ENCODE measurements at regions not wholly inside any gene's neighbourhood (a gene's known extent, or its start where the extent isn't known, plus 50 kb on each side); places are given as distances from the start of the nearest gene placed in this dataset.

DNA sequence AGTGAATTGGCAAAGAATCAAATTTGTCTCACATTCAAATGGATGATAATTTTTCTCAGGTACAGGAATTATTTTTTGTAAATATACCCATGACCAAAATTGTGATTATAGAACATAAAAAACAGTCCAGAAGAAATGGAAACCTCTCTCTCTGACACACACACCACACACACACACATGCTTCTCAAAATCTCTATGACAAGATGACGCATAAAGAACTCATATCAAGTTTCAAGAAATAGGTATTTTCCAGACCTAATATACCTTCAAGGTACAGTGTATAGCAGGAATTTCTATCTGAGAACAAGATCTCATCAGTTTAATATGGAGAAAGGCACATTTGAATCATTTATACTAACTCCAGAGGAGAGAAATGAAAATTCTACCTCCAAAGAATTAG is 1069.1 kb upstream of the ALCAM start:
- TF ChIP-seq POLR2A (IDR thresholded peaks at IDR 0.05): no peak
- TF ChIP-seq, protein P1, sequence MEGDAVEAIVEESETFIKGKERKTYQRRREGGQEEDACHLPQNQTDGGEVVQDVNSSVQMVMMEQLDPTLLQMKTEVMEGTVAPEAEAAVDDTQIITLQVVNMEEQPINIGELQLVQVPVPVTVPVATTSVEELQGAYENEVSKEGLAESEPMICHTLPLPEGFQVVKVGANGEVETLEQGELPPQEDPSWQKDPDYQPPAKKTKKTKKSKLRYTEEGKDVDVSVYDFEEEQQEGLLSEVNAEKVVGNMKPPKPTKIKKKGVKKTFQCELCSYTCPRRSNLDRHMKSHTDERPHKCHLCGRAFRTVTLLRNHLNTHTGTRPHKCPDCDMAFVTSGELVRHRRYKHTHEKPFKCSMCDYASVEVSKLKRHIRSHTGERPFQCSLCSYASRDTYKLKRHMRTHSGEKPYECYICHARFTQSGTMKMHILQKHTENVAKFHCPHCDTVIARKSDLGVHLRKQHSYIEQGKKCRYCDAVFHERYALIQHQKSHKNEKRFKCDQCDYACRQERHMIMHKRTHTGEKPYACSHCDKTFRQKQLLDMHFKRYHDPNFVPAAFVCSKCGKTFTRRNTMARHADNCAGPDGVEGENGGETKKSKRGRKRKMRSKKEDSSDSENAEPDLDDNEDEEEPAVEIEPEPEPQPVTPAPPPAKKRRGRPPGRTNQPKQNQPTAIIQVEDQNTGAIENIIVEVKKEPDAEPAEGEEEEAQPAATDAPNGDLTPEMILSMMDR (IDR thresholded peaks at IDR 0.05): no peak
